GM12891 (cell line): ENCODE measurements at regions not wholly inside any gene's neighbourhood (a gene's known extent, or its start where the extent isn't known, plus 50 kb on each side); places are given as distances from the start of the nearest gene placed in this dataset.

Experiments
- POLR2A ChIP-seq: IDR thresholded peaks from 2 replicates; pipeline ENCODE4 v1.6.1; 2011; ENCODE audit warnings: low read depth, low read length, control low read depth
- POLR2AphosphoS5 ChIP-seq: IDR thresholded peaks from 2 replicates; pipeline ENCODE4 v1.6.1; 2011; ENCODE audit warnings: low read depth, low read length, control low read depth

DNA sequence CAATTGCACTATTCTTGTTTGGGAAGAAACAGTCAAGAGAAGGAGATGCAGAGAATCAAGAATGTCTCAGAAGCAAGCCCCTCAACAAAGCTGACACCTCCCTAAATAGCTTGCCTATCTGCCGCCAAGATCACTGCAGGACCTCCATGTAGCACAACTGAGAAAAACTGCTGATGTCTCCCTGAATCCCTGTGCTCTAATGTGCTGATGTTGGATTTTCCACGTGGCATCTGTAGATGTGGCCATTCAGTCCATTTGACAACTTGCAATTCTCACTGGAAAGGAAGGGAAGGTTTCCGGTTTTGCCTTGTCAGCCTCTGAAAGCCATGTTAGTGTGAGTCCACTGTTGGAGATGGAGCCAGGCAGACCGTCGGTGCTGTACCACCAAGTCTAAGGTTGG is 374.0 kb downstream of the DIRAS2 start:
- TF ChIP-seq POLR2AphosphoS5 (no peak), POLR2A (no peak)
